KMS-11 (cell line): ENCODE measurements at regions not wholly inside any gene's neighbourhood (a gene's known extent, or its start where the extent isn't known, plus 50 kb on each side); places are given as distances from the start of the nearest gene placed in this dataset.

ENCODE experiments used
- H2AFZ ChIP-seq: fragments of 200-600 bp; sonication (generic); 2 replicates; pipeline ENCODE4 v1.6.1; 2016; ENCODE audit warnings: antibody characterized with exemption, mixed run types, low read depth
- H3K27ac ChIP-seq: fragments of 200-600 bp; sonication (generic); 2 replicates; pipeline ENCODE4 v1.6.1; 2016; ENCODE audit warnings: mild to moderate bottlenecking, mixed run types
- H3K27me3 ChIP-seq: fragments of 200-600 bp; sonication (generic); 2 replicates; pipeline ENCODE4 v1.6.1; 2017; ENCODE audit warnings: mild to moderate bottlenecking, low read depth, mixed run types, moderate library complexity; ENCODE audit not compliant: insufficient read depth
- H3K36me3 ChIP-seq: fragments of 200-600 bp; sonication (generic); 2 replicates; pipeline ENCODE4 v1.6.1; 2017; ENCODE audit warnings: mild to moderate bottlenecking, mixed run types; ENCODE audit not compliant: insufficient read depth
- H3K4me1 ChIP-seq: fragments of 200-600 bp; sonication (generic); 2 replicates; pipeline ENCODE4 v1.6.1; 2016; ENCODE audit warnings: mild to moderate bottlenecking, low read depth, mixed run types; ENCODE audit not compliant: poor library complexity, severe bottlenecking
- H3K4me2 ChIP-seq: fragments of 200-600 bp; sonication (generic); 2 replicates; pipeline ENCODE4 v1.7.0; 2016; ENCODE audit warnings: mild to moderate bottlenecking, mixed run types
- H3K4me3 ChIP-seq: fragments of 200-600 bp; sonication (generic); IDR thresholded peaks from 2 replicates; pipeline ENCODE4 v1.6.1; 2017; ENCODE audit warnings: low read depth, low read length, mixed read lengths; ENCODE audit not compliant: insufficient read depth
- H3K79me2 ChIP-seq: fragments of 200-600 bp; sonication (generic); 2 replicates; pipeline ENCODE4 v1.6.1; 2016; ENCODE audit warnings: low read depth, mixed run types; ENCODE audit not compliant: insufficient read depth
- H3K9ac ChIP-seq: fragments of 200-600 bp; sonication (generic); 2 replicates; pipeline ENCODE4 v1.6.1; 2016; ENCODE audit warnings: mild to moderate bottlenecking, mixed run types
- H4K20me1 ChIP-seq: fragments of 200-600 bp; sonication (generic); 2 replicates; pipeline ENCODE4 v1.6.1; 2016; ENCODE audit warnings: mild to moderate bottlenecking, mixed run types; ENCODE audit not compliant: insufficient read depth
- TF ChIP-seq, protein P1 (sequence below): fragments of 200-600 bp; sonication (generic); conservative IDR thresholded peaks from 2 replicates; pipeline ENCODE4 v1.6.1; 2017; ENCODE audit warnings: low read depth, mild to moderate bottlenecking, antibody characterized with exemption, low read length, moderate library complexity, mixed read lengths

DNA sequence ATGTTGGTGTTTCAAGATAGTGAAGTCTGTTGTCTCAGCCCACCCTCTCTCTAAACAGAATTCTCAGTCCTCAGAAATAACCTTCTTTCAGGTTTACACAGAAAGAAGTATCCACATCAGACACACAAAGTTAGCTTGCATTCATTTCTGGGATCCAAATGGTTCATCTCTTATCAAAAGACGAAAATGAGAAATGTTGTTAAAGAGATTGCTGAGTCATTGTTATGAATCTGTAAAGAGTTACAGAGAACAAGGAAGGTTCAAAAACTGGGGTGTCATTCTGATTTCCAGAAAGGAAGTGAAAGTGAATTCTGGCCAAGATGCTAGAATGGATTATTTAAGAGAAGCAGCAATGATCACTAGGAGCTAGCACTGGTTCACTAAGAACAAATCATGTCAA is 90.5 kb upstream of the ATXN1 start:
- Histone ChIP-seq H3K36me3 (no peaks in the 10 kb centered on the region), H3K79me2 (no peaks in the 10 kb centered on the region), H3K27ac (no peak overlapping the region), H3K4me2 (no peak overlapping the region; the same call in 1 of the 2 replicates), H4K20me1 (no peaks in the 10 kb centered on the region), H3K4me1 (peaks cover 24% of the 10 kb centered on the region), H3K9ac (no peak overlapping the region), H3K4me3 (no peak overlapping the region), H2AFZ (peak overlapping the region; percentile 0; the same call in 1 of the 2 replicates), H3K27me3 (no peaks in the 10 kb centered on the region)
- TF ChIP-seq, protein P1, sequence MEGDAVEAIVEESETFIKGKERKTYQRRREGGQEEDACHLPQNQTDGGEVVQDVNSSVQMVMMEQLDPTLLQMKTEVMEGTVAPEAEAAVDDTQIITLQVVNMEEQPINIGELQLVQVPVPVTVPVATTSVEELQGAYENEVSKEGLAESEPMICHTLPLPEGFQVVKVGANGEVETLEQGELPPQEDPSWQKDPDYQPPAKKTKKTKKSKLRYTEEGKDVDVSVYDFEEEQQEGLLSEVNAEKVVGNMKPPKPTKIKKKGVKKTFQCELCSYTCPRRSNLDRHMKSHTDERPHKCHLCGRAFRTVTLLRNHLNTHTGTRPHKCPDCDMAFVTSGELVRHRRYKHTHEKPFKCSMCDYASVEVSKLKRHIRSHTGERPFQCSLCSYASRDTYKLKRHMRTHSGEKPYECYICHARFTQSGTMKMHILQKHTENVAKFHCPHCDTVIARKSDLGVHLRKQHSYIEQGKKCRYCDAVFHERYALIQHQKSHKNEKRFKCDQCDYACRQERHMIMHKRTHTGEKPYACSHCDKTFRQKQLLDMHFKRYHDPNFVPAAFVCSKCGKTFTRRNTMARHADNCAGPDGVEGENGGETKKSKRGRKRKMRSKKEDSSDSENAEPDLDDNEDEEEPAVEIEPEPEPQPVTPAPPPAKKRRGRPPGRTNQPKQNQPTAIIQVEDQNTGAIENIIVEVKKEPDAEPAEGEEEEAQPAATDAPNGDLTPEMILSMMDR: no peak

DNA sequence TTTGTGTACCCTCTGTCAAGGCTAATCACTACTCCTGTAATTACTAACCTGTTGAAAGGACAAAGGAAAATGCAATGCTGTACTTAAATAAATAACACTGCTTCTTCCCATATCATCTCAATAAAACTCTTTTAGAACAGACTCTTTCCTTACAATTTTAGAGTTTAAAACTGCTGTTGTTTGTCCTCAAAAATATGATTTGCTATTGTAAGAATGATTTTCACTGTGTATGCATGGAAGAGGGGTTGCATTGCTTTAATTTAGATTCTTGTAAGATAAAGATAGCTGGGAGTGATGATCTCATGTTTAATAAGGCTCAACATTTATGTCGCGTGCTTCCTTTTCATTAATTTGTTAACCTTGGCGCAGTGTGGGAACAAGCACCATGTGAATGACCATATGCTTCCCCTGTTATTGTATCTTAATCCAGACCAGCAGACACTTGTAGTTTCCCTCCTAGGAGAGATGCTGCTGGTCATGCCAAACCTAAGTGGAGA is 89.8 kb upstream of the ATXN1 start:
- no peak overlapping the region for H3K27ac ChIP-seq
- H3K36me3 ChIP-seq: no peaks in the 10 kb centered on the region
- no peaks in the 10 kb centered on the region for H3K27me3 ChIP-seq
- peak overlapping the region; percentile 0; the same call in 1 of the 2 replicates for H2AFZ ChIP-seq
- H3K4me1 ChIP-seq: peaks cover 24% of the 10 kb centered on the region
- TF ChIP-seq, protein P1: no peak
- no peaks in the 10 kb centered on the region for H3K79me2 ChIP-seq
- H4K20me1 ChIP-seq: no peaks in the 10 kb centered on the region
- no peak overlapping the region for H3K4me2 ChIP-seq
- H3K9ac ChIP-seq: no peak overlapping the region
- H3K4me3 ChIP-seq: no peak overlapping the region

DNA sequence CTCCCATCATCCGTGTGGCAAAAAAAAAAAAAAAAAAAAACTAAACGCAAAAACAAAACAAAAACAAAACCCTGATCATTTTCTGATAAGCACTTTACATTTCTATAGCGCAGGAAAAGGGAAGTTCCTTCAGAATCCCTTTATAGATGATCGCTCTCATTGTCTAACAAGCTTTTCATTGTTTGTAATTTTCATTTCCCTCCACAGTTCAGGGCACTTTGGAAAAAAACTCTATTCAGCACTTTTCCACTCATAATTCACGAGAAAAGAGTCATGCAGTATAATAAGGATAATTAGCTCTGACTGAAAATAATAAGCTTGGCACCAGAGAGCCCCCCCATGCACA is 89.4 kb upstream of the ATXN1 start:
- no peaks in the 10 kb centered on the region for H3K36me3 ChIP-seq
- no peaks in the 10 kb centered on the region for H3K79me2 ChIP-seq
- H3K27ac ChIP-seq: no peak overlapping the region
- no peak overlapping the region for H3K9ac ChIP-seq
- H3K4me2 ChIP-seq: no peak overlapping the region
- TF ChIP-seq, protein P1: no peak
- no peak overlapping the region for H3K4me3 ChIP-seq
- H3K27me3 ChIP-seq: no peaks in the 10 kb centered on the region
- H2AFZ ChIP-seq: no peak overlapping the region
- H4K20me1 ChIP-seq: no peaks in the 10 kb centered on the region
- peaks cover 23% of the 10 kb centered on the region for H3K4me1 ChIP-seq

DNA sequence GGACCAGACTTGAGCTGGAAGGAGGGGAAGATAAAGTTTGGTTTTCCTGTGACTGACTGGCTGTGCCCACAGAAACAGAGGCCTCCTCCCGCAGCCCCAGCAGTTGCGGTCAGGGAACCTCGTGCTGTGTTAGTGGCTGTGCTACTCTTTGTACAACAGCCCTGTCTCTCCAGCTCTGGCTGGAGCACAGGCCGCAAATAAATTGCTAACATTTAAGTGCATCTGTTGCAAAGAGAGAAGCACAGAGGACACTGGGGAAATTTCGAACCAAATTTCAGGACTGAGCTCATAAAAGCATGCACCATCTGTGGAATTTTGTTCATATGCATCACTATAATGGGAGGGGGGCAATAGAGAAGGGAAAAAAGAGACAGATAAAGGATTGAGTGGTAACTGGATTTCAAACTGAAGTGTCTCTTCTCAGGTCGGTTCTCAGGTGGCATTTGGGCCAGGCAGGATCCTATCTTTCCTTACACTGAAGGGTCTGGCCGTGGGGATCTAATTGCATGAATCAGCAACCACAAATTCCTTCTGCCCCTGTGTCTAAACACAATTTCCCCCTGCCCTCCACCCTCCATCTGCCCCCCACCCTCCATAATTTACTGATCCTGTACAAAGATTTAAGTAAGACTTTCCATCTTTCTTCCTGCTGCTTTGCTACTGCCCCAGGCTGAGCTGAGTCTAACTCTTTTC is 88.9 kb upstream of the ATXN1 start:
- H3K4me1 ChIP-seq: peaks cover 18% of the 10 kb centered on the region
- H4K20me1 ChIP-seq: no peaks in the 10 kb centered on the region
- no peak overlapping the region for H2AFZ ChIP-seq
- H3K27me3 ChIP-seq: no peaks in the 10 kb centered on the region
- no peaks in the 10 kb centered on the region for H3K79me2 ChIP-seq
- TF ChIP-seq, protein P1: no peak
- no peaks in the 10 kb centered on the region for H3K36me3 ChIP-seq
- H3K4me3 ChIP-seq: no peak overlapping the region
- H3K9ac ChIP-seq: no peak overlapping the region
- H3K27ac ChIP-seq: no peak overlapping the region
- H3K4me2 ChIP-seq: no peak overlapping the region
